CD14-positive monocyte (primary cell): ENCODE measurements at regions not wholly inside any gene's neighbourhood (a gene's known extent, or its start where the extent isn't known, plus 50 kb on each side); places are given as distances from the start of the nearest gene placed in this dataset.

Experiments used
- DNase-seq, 3 donors: peaks; one replicate each; pipeline ENCODE4 v3.0.0-alpha.2; 2011 to 2022
- H2AFZ ChIP-seq: 2 replicates; pipeline ENCODE4 v1.6.0; 2012; ENCODE audit warnings: mild to moderate bottlenecking, low read depth, low read length, inconsistent platforms; ENCODE audit not compliant: insufficient read depth, poor library complexity, severe bottlenecking
- H3K27ac ChIP-seq, 2 donors: 1 replicate in 1 of 2; 2 replicates in 1 of 2; pipeline ENCODE4 v1.5.1; 2012 to 2013; ENCODE audit warnings: low read length in 2 of 2, control low read depth in 1 of 2, inconsistent platforms in 1 of 2, low read depth in 1 of 2, mild to moderate bottlenecking in 1 of 2
- H3K27me3 ChIP-seq, 2 donors: one replicate each; pipeline versions ENCODE4 v1.6.0 to v1.6.1; 2011 to 2013; ENCODE audit warnings: low read length in 2 of 2; ENCODE audit not compliant: control insufficient read depth in 2 of 2, insufficient read depth in 2 of 2
- H3K36me3 ChIP-seq, 2 donors: replicated peaks in 1 of 2; 1 replicate in 1 of 2; 2 replicates in 1 of 2; pipeline versions ENCODE4 v1.5.1 to v1.6.1; 2012 to 2013; ENCODE audit warnings: low read length in 2 of 2, control low read depth in 1 of 2, inconsistent platforms in 1 of 2, mild to moderate bottlenecking in 1 of 2; ENCODE audit not compliant: insufficient read depth in 2 of 2, control insufficient read depth in 1 of 2
- H3K4me1 ChIP-seq, 2 donors: 1 replicate in 1 of 2; 2 replicates in 1 of 2; pipeline versions ENCODE4 v1.5.1 to v1.6.1; 2012 to 2013; ENCODE audit warnings: low read length in 2 of 2, control low read depth in 1 of 2, inconsistent platforms in 1 of 2, mild to moderate bottlenecking in 1 of 2, moderate library complexity in 1 of 2; ENCODE audit not compliant: insufficient read depth in 2 of 2, control insufficient read depth in 1 of 2
- H3K4me2 ChIP-seq: replicated peaks from 2 replicates; pipeline ENCODE3; 2012; ENCODE audit warnings: low read length, moderate library complexity, mild to moderate bottlenecking; ENCODE audit not compliant: poor library complexity, severe bottlenecking; ENCODE audit errors: extremely low read depth
- H3K4me3 ChIP-seq, 3 experiments: fragments of 200-600 bp in 1 of 3; sonication (generic) in 1 of 3; replicated peaks in 1 of 3; 1 replicate in 2 of 3; 2 replicates in 1 of 3; pipeline ENCODE4 v1.5.1; 2011 to 2013; ENCODE audit warnings: low read length in 3 of 3, mild to moderate bottlenecking in 3 of 3, control low read depth in 2 of 3, low read depth in 2 of 3, inconsistent platforms in 1 of 3, moderate library complexity in 1 of 3
- H3K79me2 ChIP-seq: 2 replicates; pipeline ENCODE4 v1.6.0; 2012; ENCODE audit warnings: mild to moderate bottlenecking, control low read depth, inconsistent platforms, low read length, moderate library complexity; ENCODE audit not compliant: insufficient read depth
- H3K9ac ChIP-seq: 2 replicates; pipeline ENCODE4 v1.6.0; 2017; ENCODE audit warnings: low read length, mild to moderate bottlenecking; ENCODE audit not compliant: insufficient read depth, poor library complexity, severe bottlenecking
- H3K9me3 ChIP-seq, 2 donors: replicated peaks in 1 of 2; 1 replicate in 1 of 2; 2 replicates in 1 of 2; pipeline versions ENCODE4 v1.5.1 to v1.6.1; 2012 to 2013; ENCODE audit warnings: low read length in 2 of 2, control low read depth in 1 of 2; ENCODE audit not compliant: control insufficient read depth in 1 of 2, insufficient read depth in 1 of 2
- H4K20me1 ChIP-seq: 2 replicates; pipeline ENCODE4 v1.6.0; 2012; ENCODE audit warnings: mild to moderate bottlenecking, low read length, control low read depth, moderate library complexity; ENCODE audit not compliant: insufficient read depth
- H3K27ac Mint-ChIP-seq, 7 donors: one replicate each; pipeline ENCODE4 v1.8.0; 2020; ENCODE audit warnings: mild to moderate bottlenecking in 7 of 7, mixed read lengths in 7 of 7, moderate library complexity in 6 of 7, inconsistent platforms in 2 of 7
- H3K27me3 Mint-ChIP-seq, 3 donors: one replicate each; pipeline ENCODE4 v1.8.0; 2021 to 2022; ENCODE audit warnings: low read depth in 3 of 3, mild to moderate bottlenecking in 3 of 3, mixed read lengths in 3 of 3, moderate library complexity in 3 of 3, inconsistent platforms in 1 of 3
- H3K36me3 Mint-ChIP-seq, 2 donors: one replicate each; pipeline ENCODE4 v1.8.0; 2020; ENCODE audit warnings: mixed read lengths in 2 of 2, inconsistent platforms in 1 of 2, mild to moderate bottlenecking in 1 of 2
- H3K4me1 Mint-ChIP-seq: one replicate; pipeline ENCODE4 v1.8.0; 2020; ENCODE audit warnings: mild to moderate bottlenecking, mixed read lengths
- H3K4me3 Mint-ChIP-seq, 2 donors: one replicate each; pipeline ENCODE4 v1.8.0; 2020; ENCODE audit warnings: mild to moderate bottlenecking in 2 of 2, mixed read lengths in 2 of 2, moderate library complexity in 1 of 2
- H3K9me3 Mint-ChIP-seq, 7 donors: one replicate each; pipeline ENCODE4 v1.8.0; 2020 to 2022; ENCODE audit warnings: mixed read lengths in 7 of 7, mild to moderate bottlenecking in 6 of 7, moderate library complexity in 6 of 7, inconsistent platforms in 2 of 7
- CTCF ChIP-seq: fragments of 200-600 bp; IDR thresholded peaks from one replicate; pipeline ENCODE4 v1.8.0; 2022; ENCODE audit warnings: antibody characterized with exemption, mild to moderate bottlenecking
- WGBS: methylation state at CpG from one replicate; pipeline ENCODE4 v1.1.5; 2013; ENCODE audit warnings: missing lambda C conversion rate; ENCODE audit not compliant: insufficient coverage; 5-methylcytosine and 5-hydroxymethylcytosine counted together
- intact Hi-C, 2 donors: fragments of 100-400 bp; cut with micrococcal nuclease; formaldehyde crosslinking; loops; one replicate each; pipeline versions ENCODE4 v1.15.0 to v1.15.1; 2023

GRCh38 chr9:80235752-80236151, 664.0 kb downstream of the TLE4 start:
- H3K9ac ChIP-seq, result no peak overlapping the region
- H3K79me2 ChIP-seq, result no peaks in the 10 kb centered on the region
- H3K36me3 Mint-ChIP-seq, result no peaks in the 10 kb centered on the region
- no peak overlapping the region for H3K4me2 ChIP-seq
- H3K27ac Mint-ChIP-seq, result no peak overlapping the region
- no peaks in the 10 kb centered on the region for H3K4me1 Mint-ChIP-seq
- no peaks in the 10 kb centered on the region for H3K27me3 ChIP-seq
- WGBS, result no CpG with 5 or more reads among the region's 1 CpG
- no peak for DNase-seq
- H3K27ac ChIP-seq, result no peak overlapping the region
- H3K4me3 Mint-ChIP-seq, result no peak overlapping the region
- no peak for TF ChIP-seq CTCF
- peaks cover 9 to 29% (median 21%) of the 10 kb centered on the region in 7 donors for H3K9me3 Mint-ChIP-seq
- no peaks in the 10 kb centered on the region for H3K36me3 ChIP-seq
- peaks cover 25 to 30% of the 10 kb centered on the region in 2 donors for H3K9me3 ChIP-seq
- H3K27me3 Mint-ChIP-seq, result no peaks in the 10 kb centered on the region
- H2AFZ ChIP-seq, result no peak overlapping the region
- intact Hi-C loops, result no loop called here
- H4K20me1 ChIP-seq, result no peaks in the 10 kb centered on the region
- H3K4me3 ChIP-seq, result no peak overlapping the region
- H3K4me1 ChIP-seq, result no peaks in the 10 kb centered on the region

- intact Hi-C loops, result no loop called here
These were observed 662.1 kb downstream of the TLE4 start for GRCh38 chr9:80233906-80234305.

More at GRCh38 chr9:80233906-80234305, 662.1 kb downstream of the TLE4 start:
- Histone ChIP-seq H3K27me3 (no peaks in the 10 kb centered on the region), H3K36me3 (no peaks in the 10 kb centered on the region), H3K4me1 (no peaks in the 10 kb centered on the region), H3K4me3 (no peak overlapping the region), H3K9ac (no peak overlapping the region), H3K9me3 (peaks cover 25 to 30% of the 10 kb centered on the region in 2 donors), H3K27ac (no peak overlapping the region), H3K4me2 (no peak overlapping the region), H3K79me2 (no peaks in the 10 kb centered on the region), H2AFZ (no peak overlapping the region), H4K20me1 (no peaks in the 10 kb centered on the region)
- no peak for TF ChIP-seq CTCF
- WGBS, result no CpG with 5 or more reads among the region's 2 CpGs
- DNase-seq, result no peak
- Mint-ChIP-seq H3K4me3 (no peak overlapping the region), H3K27ac (no peak overlapping the region), H3K4me1 (no peaks in the 10 kb centered on the region), H3K9me3 (peaks cover 8 to 30% (median 23%) of the 10 kb centered on the region in 7 donors), H3K36me3 (no peaks in the 10 kb centered on the region), H3K27me3 (no peaks in the 10 kb centered on the region)
